ENCODE measurements at regions not wholly inside any gene's neighbourhood (a gene's known extent, or its start where the extent isn't known, plus 50 kb on each side); places are given as distances from the start of the nearest gene placed in this dataset.
"Not testable (repeated sequence)": the region's sequence is repeated elsewhere in the genome, so short reads cannot be mapped to it uniquely, and the experiment has no call there.

- Histone ChIP-seq H3K9ac (ENCODE audit: control insufficient read depth, extremely low read depth, insufficient read depth, low read length) (no peak overlapping the region), H3K4me3 (ENCODE audit: control insufficient read depth in 2 of 3, extremely low read depth in 1 of 3, insufficient read depth in 2 of 3, low read depth in 1 of 3, low read length in 3 of 3) (no peak overlapping the region), H3K9me3 (ENCODE audit: control insufficient read depth, low read depth, low read length) (no peaks in the 10 kb centered on the region), H3K4me1 (ENCODE audit: control insufficient read depth, extremely low read depth, insufficient read depth, low read length) (no peaks in the 10 kb centered on the region), H3K79me2 (ENCODE audit: control insufficient read depth, insufficient read depth, low read length) (no peaks in the 10 kb centered on the region), H3K27me3 (ENCODE audit: control insufficient read depth, extremely low read depth, insufficient read depth, low read length) (peaks cover 12% of the 10 kb centered on the region), H2AFZ (ENCODE audit: control insufficient read depth, low read length) (no peak overlapping the region), H4K20me1 (ENCODE audit: control insufficient read depth, extremely low read depth, insufficient read depth, low read length) (no peaks in the 10 kb centered on the region), H3K36me3 (ENCODE audit: control insufficient read depth in 2 of 2, extremely low read depth in 1 of 2, insufficient read depth in 2 of 2, low read length in 2 of 2) (no peaks in the 10 kb centered on the region), H3K4me2 (ENCODE audit: control insufficient read depth, extremely low read depth, insufficient read depth, low read depth, low read length) (no peak overlapping the region), H3K9me1 (ENCODE audit: control insufficient read depth, extremely low read depth, insufficient read depth, low read length) (no peaks in the 10 kb centered on the region), H3K27ac (ENCODE audit: control insufficient read depth, insufficient read depth, low read length) (no peak overlapping the region)
- no peak for TF ChIP-seq EZH2 (IDR thresholded peaks at IDR 0.05; ENCODE audit: low read length)
- DNase-seq (ENCODE audit: low read depth, low spot score) = no peak
- dilution Hi-C loops (cut with MboI; ENCODE audit: extremely low pct_ligation_motif_present, low sequenced_read_pairs) = no loop called here
- FAIRE-seq = no peak
These were observed 262.9 kb downstream of the AGTPBP1 start for GRCh38 chr9:85478847-85479246.

GRCh38 chr9:85474896-85475295 lies 266.9 kb downstream of the AGTPBP1 start:
- dilution Hi-C loops (cut with MboI; ENCODE audit: extremely low pct_ligation_motif_present, low sequenced_read_pairs); H3K4me3 ChIP-seq (ENCODE audit: control insufficient read depth in 2 of 3, extremely low read depth in 1 of 3, insufficient read depth in 2 of 3, low read depth in 1 of 3, low read length in 3 of 3); H4K20me1 ChIP-seq (ENCODE audit: control insufficient read depth, extremely low read depth, insufficient read depth, low read length); H3K27ac ChIP-seq (ENCODE audit: control insufficient read depth, insufficient read depth, low read length); H3K4me2 ChIP-seq (ENCODE audit: control insufficient read depth, extremely low read depth, insufficient read depth, low read depth, low read length); H3K36me3 ChIP-seq (ENCODE audit: control insufficient read depth in 2 of 2, extremely low read depth in 1 of 2, insufficient read depth in 2 of 2, low read length in 2 of 2); H3K9me3 ChIP-seq (ENCODE audit: control insufficient read depth, low read depth, low read length); H3K9ac ChIP-seq (ENCODE audit: control insufficient read depth, extremely low read depth, insufficient read depth, low read length); H3K9me1 ChIP-seq (ENCODE audit: control insufficient read depth, extremely low read depth, insufficient read depth, low read length); FAIRE-seq; H3K4me1 ChIP-seq (ENCODE audit: control insufficient read depth, extremely low read depth, insufficient read depth, low read length); H2AFZ ChIP-seq (ENCODE audit: control insufficient read depth, low read length); H3K79me2 ChIP-seq (ENCODE audit: control insufficient read depth, insufficient read depth, low read length); DNase-seq (ENCODE audit: low read depth, low spot score): not testable (repeated sequence)
- peaks cover 11% of the 10 kb centered on the region for H3K27me3 ChIP-seq (ENCODE audit: control insufficient read depth, extremely low read depth, insufficient read depth, low read length)

GRCh38 chr9:85471791-85472190 lies 270.0 kb downstream of the AGTPBP1 start:
- no peaks in the 10 kb centered on the region for H3K36me3 ChIP-seq (ENCODE audit: control insufficient read depth in 2 of 2, extremely low read depth in 1 of 2, insufficient read depth in 2 of 2, low read length in 2 of 2)
- H3K27me3 ChIP-seq (ENCODE audit: control insufficient read depth, extremely low read depth, insufficient read depth, low read length) = no peaks in the 10 kb centered on the region

More at GRCh38 chr9:85471791-85472190, 270.0 kb downstream of the AGTPBP1 start:
- Histone ChIP-seq H3K27ac (ENCODE audit: control insufficient read depth, insufficient read depth, low read length) (no peak overlapping the region), H3K9me1 (ENCODE audit: control insufficient read depth, extremely low read depth, insufficient read depth, low read length) (no peaks in the 10 kb centered on the region), H2AFZ (ENCODE audit: control insufficient read depth, low read length) (no peak overlapping the region), H3K4me1 (ENCODE audit: control insufficient read depth, extremely low read depth, insufficient read depth, low read length) (no peaks in the 10 kb centered on the region), H4K20me1 (ENCODE audit: control insufficient read depth, extremely low read depth, insufficient read depth, low read length) (no peaks in the 10 kb centered on the region), H3K79me2 (ENCODE audit: control insufficient read depth, insufficient read depth, low read length) (no peaks in the 10 kb centered on the region), H3K4me2 (ENCODE audit: control insufficient read depth, extremely low read depth, insufficient read depth, low read depth, low read length) (no peak overlapping the region), H3K9me3 (ENCODE audit: control insufficient read depth, low read depth, low read length) (no peaks in the 10 kb centered on the region), H3K4me3 (ENCODE audit: control insufficient read depth in 2 of 3, extremely low read depth in 1 of 3, insufficient read depth in 2 of 3, low read depth in 1 of 3, low read length in 3 of 3) (no peak overlapping the region), H3K9ac (ENCODE audit: control insufficient read depth, extremely low read depth, insufficient read depth, low read length) (no peak overlapping the region)
- DNase-seq (ENCODE audit: low read depth, low spot score) (no peak), FAIRE-seq (no peak)
- TF ChIP-seq CTCF (optimal IDR thresholded peaks at IDR 0.05 in 1 of 3, IDR thresholded peaks at IDR 0.05 in 1 of 3, conservative IDR thresholded peaks at IDR 0.05 in 1 of 3; ENCODE audit: extremely low read depth in 1 of 3, insufficient read depth in 2 of 3, low read length in 3 of 3) (no peak), EZH2 (IDR thresholded peaks at IDR 0.05; ENCODE audit: low read length) (no peak)
- dilution Hi-C loops (cut with MboI; ENCODE audit: extremely low pct_ligation_motif_present, low sequenced_read_pairs) = no loop called here
